ENCODE measurements at regions not wholly inside any gene's neighbourhood (a gene's known extent, or its start where the extent isn't known, plus 50 kb on each side); places are given as distances from the start of the nearest gene placed in this dataset.

DNA sequence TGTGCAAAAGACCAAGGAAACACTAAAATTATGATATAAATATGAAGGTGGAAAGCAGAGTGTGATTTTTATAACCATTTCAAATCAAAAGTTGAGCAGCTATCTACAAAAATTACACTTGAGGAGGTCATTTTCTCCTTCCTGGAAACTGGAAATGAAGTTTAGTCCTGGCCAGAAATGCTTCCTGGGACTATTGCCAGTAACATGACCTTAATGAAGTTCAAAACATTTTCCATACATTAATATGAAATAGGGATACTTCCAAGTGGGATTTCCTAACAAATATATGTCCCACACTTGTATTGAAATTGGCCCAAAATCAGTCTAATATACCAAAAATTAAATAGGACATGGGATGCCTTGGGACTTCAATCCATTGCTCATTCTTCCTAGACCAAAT lies 1556.8 kb upstream of the MIR17HG start:
- TF ChIP-seq, protein P1, sequence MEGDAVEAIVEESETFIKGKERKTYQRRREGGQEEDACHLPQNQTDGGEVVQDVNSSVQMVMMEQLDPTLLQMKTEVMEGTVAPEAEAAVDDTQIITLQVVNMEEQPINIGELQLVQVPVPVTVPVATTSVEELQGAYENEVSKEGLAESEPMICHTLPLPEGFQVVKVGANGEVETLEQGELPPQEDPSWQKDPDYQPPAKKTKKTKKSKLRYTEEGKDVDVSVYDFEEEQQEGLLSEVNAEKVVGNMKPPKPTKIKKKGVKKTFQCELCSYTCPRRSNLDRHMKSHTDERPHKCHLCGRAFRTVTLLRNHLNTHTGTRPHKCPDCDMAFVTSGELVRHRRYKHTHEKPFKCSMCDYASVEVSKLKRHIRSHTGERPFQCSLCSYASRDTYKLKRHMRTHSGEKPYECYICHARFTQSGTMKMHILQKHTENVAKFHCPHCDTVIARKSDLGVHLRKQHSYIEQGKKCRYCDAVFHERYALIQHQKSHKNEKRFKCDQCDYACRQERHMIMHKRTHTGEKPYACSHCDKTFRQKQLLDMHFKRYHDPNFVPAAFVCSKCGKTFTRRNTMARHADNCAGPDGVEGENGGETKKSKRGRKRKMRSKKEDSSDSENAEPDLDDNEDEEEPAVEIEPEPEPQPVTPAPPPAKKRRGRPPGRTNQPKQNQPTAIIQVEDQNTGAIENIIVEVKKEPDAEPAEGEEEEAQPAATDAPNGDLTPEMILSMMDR (IDR thresholded peaks at IDR 0.05; ENCODE audit: low read depth, low read length, missing input control), result no peak
- TF ChIP-seq TAF1 (conservative IDR thresholded peaks at IDR 0.05), result no peak
- TF ChIP-seq RXRA (IDR thresholded peaks at IDR 0.05), result no peak
- TF ChIP-seq SP1 (IDR thresholded peaks at IDR 0.05), result no peak
- no peak for TF ChIP-seq HNF4G (IDR thresholded peaks at IDR 0.05)
- no peak for TF ChIP-seq EGR1 (IDR thresholded peaks at IDR 0.05; ENCODE audit: low read depth in 2 of 2)
- TF ChIP-seq, protein P2, sequence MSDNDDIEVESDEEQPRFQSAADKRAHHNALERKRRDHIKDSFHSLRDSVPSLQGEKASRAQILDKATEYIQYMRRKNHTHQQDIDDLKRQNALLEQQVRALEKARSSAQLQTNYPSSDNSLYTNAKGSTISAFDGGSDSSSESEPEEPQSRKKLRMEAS (IDR thresholded peaks at IDR 0.05), result no peak
- TF ChIP-seq, protein P3, sequence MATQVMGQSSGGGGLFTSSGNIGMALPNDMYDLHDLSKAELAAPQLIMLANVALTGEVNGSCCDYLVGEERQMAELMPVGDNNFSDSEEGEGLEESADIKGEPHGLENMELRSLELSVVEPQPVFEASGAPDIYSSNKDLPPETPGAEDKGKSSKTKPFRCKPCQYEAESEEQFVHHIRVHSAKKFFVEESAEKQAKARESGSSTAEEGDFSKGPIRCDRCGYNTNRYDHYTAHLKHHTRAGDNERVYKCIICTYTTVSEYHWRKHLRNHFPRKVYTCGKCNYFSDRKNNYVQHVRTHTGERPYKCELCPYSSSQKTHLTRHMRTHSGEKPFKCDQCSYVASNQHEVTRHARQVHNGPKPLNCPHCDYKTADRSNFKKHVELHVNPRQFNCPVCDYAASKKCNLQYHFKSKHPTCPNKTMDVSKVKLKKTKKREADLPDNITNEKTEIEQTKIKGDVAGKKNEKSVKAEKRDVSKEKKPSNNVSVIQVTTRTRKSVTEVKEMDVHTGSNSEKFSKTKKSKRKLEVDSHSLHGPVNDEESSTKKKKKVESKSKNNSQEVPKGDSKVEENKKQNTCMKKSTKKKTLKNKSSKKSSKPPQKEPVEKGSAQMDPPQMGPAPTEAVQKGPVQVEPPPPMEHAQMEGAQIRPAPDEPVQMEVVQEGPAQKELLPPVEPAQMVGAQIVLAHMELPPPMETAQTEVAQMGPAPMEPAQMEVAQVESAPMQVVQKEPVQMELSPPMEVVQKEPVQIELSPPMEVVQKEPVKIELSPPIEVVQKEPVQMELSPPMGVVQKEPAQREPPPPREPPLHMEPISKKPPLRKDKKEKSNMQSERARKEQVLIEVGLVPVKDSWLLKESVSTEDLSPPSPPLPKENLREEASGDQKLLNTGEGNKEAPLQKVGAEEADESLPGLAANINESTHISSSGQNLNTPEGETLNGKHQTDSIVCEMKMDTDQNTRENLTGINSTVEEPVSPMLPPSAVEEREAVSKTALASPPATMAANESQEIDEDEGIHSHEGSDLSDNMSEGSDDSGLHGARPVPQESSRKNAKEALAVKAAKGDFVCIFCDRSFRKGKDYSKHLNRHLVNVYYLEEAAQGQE (IDR thresholded peaks at IDR 0.05), result no peak
- TF ChIP-seq HNF4A (conservative IDR thresholded peaks at IDR 0.05), result no peak
- TF ChIP-seq NR2F2 (IDR thresholded peaks at IDR 0.05), result no peak
- no peak for TF ChIP-seq RAD21 (IDR thresholded peaks at IDR 0.05)
- TF ChIP-seq, protein P4, sequence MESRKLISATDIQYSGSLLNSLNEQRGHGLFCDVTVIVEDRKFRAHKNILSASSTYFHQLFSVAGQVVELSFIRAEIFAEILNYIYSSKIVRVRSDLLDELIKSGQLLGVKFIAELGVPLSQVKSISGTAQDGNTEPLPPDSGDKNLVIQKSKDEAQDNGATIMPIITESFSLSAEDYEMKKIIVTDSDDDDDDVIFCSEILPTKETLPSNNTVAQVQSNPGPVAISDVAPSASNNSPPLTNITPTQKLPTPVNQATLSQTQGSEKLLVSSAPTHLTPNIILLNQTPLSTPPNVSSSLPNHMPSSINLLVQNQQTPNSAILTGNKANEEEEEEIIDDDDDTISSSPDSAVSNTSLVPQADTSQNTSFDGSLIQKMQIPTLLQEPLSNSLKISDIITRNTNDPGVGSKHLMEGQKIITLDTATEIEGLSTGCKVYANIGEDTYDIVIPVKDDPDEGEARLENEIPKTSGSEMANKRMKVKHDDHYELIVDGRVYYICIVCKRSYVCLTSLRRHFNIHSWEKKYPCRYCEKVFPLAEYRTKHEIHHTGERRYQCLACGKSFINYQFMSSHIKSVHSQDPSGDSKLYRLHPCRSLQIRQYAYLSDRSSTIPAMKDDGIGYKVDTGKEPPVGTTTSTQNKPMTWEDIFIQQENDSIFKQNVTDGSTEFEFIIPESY (IDR thresholded peaks at IDR 0.05), result no peak
- TF ChIP-seq, protein P5, sequence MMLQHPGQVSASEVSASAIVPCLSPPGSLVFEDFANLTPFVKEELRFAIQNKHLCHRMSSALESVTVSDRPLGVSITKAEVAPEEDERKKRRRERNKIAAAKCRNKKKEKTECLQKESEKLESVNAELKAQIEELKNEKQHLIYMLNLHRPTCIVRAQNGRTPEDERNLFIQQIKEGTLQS (IDR thresholded peaks at IDR 0.05), result no peak

Data from liver (tissue), 3 donors.